A549 (cell line): ENCODE measurements at regions not wholly inside any gene's neighbourhood (a gene's known extent, or its start where the extent isn't known, plus 50 kb on each side); places are given as distances from the start of the nearest gene placed in this dataset.

Experiments used
- CHD2 ChIP-seq: fragments of 150-350 bp; IDR thresholded peaks from 2 replicates; pipeline ENCODE4 v1.6.1; 2014; ENCODE audit warnings: low read length; ENCODE audit not compliant: partially characterized antibody
- CTCF ChIP-seq: fragments of >200 bp; sonication (Bioruptor Twin); formaldehyde crosslinking; IDR thresholded peaks from 3 replicates; pipeline ENCODE4 v1.5.1; 2016
- EP300 ChIP-seq, 2 experiments: fragments of >200 bp; sonication (Bioruptor Twin); formaldehyde crosslinking; IDR thresholded peaks; 2 replicates in 1 of 2; 3 replicates in 1 of 2; pipeline ENCODE4 v1.6.1; 2016 to 2017
- JUN ChIP-seq, 2 experiments: fragments of >200 bp; sonication (Bioruptor Twin); formaldehyde crosslinking; IDR thresholded peaks; 2 replicates in 1 of 2; 3 replicates in 1 of 2; pipeline ENCODE4 v1.6.1; 2016 to 2017
- MAZ ChIP-seq: fragments of 150-350 bp; IDR thresholded peaks from 2 replicates; pipeline ENCODE4 v1.6.1; 2014; ENCODE audit warnings: antibody characterized with exemption, low read depth, low read length, borderline replicate concordance
- NPAS2 ChIP-seq: fragments of 250-450 bp; sonication (Bioruptor Pico); IDR thresholded peaks from 2 replicates; pipeline ENCODE4 v1.8.0; 2022; ENCODE audit warnings: mild to moderate bottlenecking, moderate library complexity, borderline replicate concordance
- RAD21 ChIP-seq, 2 experiments: fragments of >200 bp in 1 of 2; sonication (Bioruptor Twin) in 1 of 2; formaldehyde crosslinking in 1 of 2; IDR thresholded peaks in 1 of 2; conservative IDR thresholded peaks in 1 of 2; 2 replicates in 1 of 2; 3 replicates in 1 of 2; pipeline ENCODE4 v1.6.1; 2012 to 2018; ENCODE audit warnings: inconsistent platforms in 1 of 2
- RCOR1 ChIP-seq: fragments of 150-350 bp; IDR thresholded peaks from 2 replicates; pipeline ENCODE4 v1.6.1; 2014; ENCODE audit warnings: antibody characterized with exemption, low read length, low read depth
- RFX5 ChIP-seq: fragments of 450-650 bp; IDR thresholded peaks from 2 replicates; pipeline ENCODE4 v1.7.1; 2014; ENCODE audit warnings: antibody characterized with exemption, mild to moderate bottlenecking, moderate library complexity
- RNF2 ChIP-seq: fragments of 200-600 bp; sonication (generic); IDR thresholded peaks from 2 replicates; pipeline ENCODE4 v1.6.1; 2016; ENCODE audit warnings: low read depth, mild to moderate bottlenecking, antibody characterized with exemption, moderate library complexity, borderline replicate concordance
- SMC3 ChIP-seq: fragments of >200 bp; sonication (Bioruptor Twin); formaldehyde crosslinking; IDR thresholded peaks from 3 replicates; pipeline ENCODE4 v1.6.1; 2018; ENCODE audit warnings: inconsistent platforms
- SREBF2 ChIP-seq: fragments of 450-650 bp; IDR thresholded peaks from 2 replicates; pipeline ENCODE4 v1.6.1; 2014; ENCODE audit warnings: mild to moderate bottlenecking, moderate library complexity
- ZC3H11A ChIP-seq: fragments of 450-650 bp; IDR thresholded peaks from 2 replicates; pipeline ENCODE4 v1.6.1; 2014; ENCODE audit warnings: antibody characterized with exemption, mild to moderate bottlenecking
- TF ChIP-seq, protein P1 (sequence below): fragments of 200-600 bp; sonication (generic); IDR thresholded peaks from 2 replicates; pipeline ENCODE4 v1.6.1; 2016; ENCODE audit warnings: antibody characterized with exemption, mild to moderate bottlenecking, moderate library complexity

DNA sequence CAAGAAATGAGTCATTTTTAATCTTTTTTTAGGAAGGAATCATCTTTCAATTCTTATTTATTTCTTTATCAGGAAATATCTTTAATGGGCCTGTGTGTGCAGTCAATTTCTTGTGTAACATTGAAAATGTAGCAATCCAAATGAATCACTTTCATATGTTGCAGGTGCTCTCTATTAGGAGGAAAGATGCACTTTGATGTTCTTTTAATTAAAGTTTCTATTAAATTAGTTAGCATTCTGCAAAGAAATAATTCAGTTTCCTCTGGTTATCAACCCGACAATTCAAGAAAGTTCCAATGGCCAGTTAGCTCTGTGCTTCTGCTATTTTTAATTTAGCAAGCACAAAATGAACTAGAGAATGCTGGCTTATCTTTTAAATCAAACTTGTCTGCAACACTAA is 212.0 kb downstream of the PCDH17 start:
- no peak for TF ChIP-seq CTCF
- TF ChIP-seq RCOR1, result no peak
- no peak for TF ChIP-seq JUN (IDR thresholded peaks at IDR 0.05)
- TF ChIP-seq ZC3H11A, result no peak
- TF ChIP-seq RAD21 (conservative IDR thresholded peaks at IDR 0.05 in 1 of 2, IDR thresholded peaks at IDR 0.05 in 1 of 2), result no peak
- TF ChIP-seq CHD2, result no peak
- TF ChIP-seq MAZ, result no peak
- TF ChIP-seq SMC3, result no peak
- TF ChIP-seq, protein P1, sequence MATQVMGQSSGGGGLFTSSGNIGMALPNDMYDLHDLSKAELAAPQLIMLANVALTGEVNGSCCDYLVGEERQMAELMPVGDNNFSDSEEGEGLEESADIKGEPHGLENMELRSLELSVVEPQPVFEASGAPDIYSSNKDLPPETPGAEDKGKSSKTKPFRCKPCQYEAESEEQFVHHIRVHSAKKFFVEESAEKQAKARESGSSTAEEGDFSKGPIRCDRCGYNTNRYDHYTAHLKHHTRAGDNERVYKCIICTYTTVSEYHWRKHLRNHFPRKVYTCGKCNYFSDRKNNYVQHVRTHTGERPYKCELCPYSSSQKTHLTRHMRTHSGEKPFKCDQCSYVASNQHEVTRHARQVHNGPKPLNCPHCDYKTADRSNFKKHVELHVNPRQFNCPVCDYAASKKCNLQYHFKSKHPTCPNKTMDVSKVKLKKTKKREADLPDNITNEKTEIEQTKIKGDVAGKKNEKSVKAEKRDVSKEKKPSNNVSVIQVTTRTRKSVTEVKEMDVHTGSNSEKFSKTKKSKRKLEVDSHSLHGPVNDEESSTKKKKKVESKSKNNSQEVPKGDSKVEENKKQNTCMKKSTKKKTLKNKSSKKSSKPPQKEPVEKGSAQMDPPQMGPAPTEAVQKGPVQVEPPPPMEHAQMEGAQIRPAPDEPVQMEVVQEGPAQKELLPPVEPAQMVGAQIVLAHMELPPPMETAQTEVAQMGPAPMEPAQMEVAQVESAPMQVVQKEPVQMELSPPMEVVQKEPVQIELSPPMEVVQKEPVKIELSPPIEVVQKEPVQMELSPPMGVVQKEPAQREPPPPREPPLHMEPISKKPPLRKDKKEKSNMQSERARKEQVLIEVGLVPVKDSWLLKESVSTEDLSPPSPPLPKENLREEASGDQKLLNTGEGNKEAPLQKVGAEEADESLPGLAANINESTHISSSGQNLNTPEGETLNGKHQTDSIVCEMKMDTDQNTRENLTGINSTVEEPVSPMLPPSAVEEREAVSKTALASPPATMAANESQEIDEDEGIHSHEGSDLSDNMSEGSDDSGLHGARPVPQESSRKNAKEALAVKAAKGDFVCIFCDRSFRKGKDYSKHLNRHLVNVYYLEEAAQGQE, result no peak
- no peak for TF ChIP-seq NPAS2
- no peak for TF ChIP-seq RNF2
- no peak for TF ChIP-seq SREBF2
- no peak for TF ChIP-seq RFX5
- TF ChIP-seq EP300 (IDR thresholded peaks at IDR 0.05), result no peak
